Naive thymus-derived CD4-positive, alpha-beta T cell (primary cell): ENCODE measurements at regions not wholly inside any gene's neighbourhood (a gene's known extent, or its start where the extent isn't known, plus 50 kb on each side); places are given as distances from the start of the nearest gene placed in this dataset.
A peak's percentile ranks its signal among the peaks of the same experiment; 100 is the strongest.
"Not testable (repeated sequence)": the region's sequence is repeated elsewhere in the genome, so short reads cannot be mapped to it uniquely, and the experiment has no call there.

Source experiments
- ATAC-seq: fragments of 150-1000 bp; cut with Tn5 transposase; 2 replicates; pipeline ENCODE4 v1.10.0; 2021; ENCODE audit warnings: mild to moderate bottlenecking, moderate library complexity
- CTCF ChIA-PET: fragments of 350-600 bp; sonication (Branson Sonifier 250); formaldehyde crosslinking; loops from one replicate; lab custom pipeline; 2021; ENCODE audit warnings: antibody characterized with exemption; lab: Charles Lee
- POLR2A ChIA-PET: fragments of 350-600 bp; sonication (Branson Sonifier 250); formaldehyde crosslinking; loops from one replicate; lab custom pipeline; 2021; ENCODE audit warnings: antibody characterized with exemption, inconsistent platforms; lab: Charles Lee
- DNase-seq, 9 donors: peaks; one replicate each; pipeline versions ENCODE4 v3.0.0 to v3.0.0-alpha.2; 2020 to 2022; ENCODE audit warnings: mixed read lengths in 1 of 9
- H3K27ac ChIP-seq: one replicate; pipeline ENCODE4 v1.7.0; 2013; ENCODE audit warnings: mild to moderate bottlenecking, low read depth, low read length, moderate library complexity
- H3K27me3 ChIP-seq, 2 donors: one replicate each; pipeline ENCODE4 v1.7.0; 2013; ENCODE audit warnings: low read length in 2 of 2, mild to moderate bottlenecking in 2 of 2, moderate library complexity in 2 of 2; ENCODE audit not compliant: control insufficient read depth in 2 of 2, insufficient read depth in 2 of 2
- H3K36me3 ChIP-seq, 3 experiments: 1 replicate in 2 of 3; 2 replicates in 1 of 3; pipeline ENCODE4 v1.7.0; 2013; ENCODE audit warnings: low read length in 3 of 3, mild to moderate bottlenecking in 3 of 3, moderate library complexity in 1 of 3; ENCODE audit not compliant: insufficient read depth in 3 of 3, control insufficient read depth in 2 of 3
- H3K4me1 ChIP-seq, 2 donors: one replicate each; pipeline ENCODE4 v1.7.0; 2013; ENCODE audit warnings: low read length in 2 of 2, mild to moderate bottlenecking in 2 of 2, moderate library complexity in 1 of 2; ENCODE audit not compliant: control insufficient read depth in 2 of 2, insufficient read depth in 2 of 2
- H3K4me3 ChIP-seq: 2 replicates; pipeline ENCODE4 v1.7.0; 2013; ENCODE audit warnings: mild to moderate bottlenecking, low read length
- H3K9me3 ChIP-seq, 3 experiments: 1 replicate in 2 of 3; 2 replicates in 1 of 3; pipeline ENCODE4 v1.7.0; 2013; ENCODE audit warnings: low read length in 3 of 3; ENCODE audit not compliant: control insufficient read depth in 2 of 3
- H3K27ac Mint-ChIP-seq, 9 donors: one replicate each; pipeline ENCODE4 v1.8.0; 2020 to 2022; ENCODE audit warnings: mixed read lengths in 9 of 9, mild to moderate bottlenecking in 8 of 9, moderate library complexity in 5 of 9, inconsistent platforms in 2 of 9
- H3K27me3 Mint-ChIP-seq, 5 donors: one replicate each; pipeline ENCODE4 v1.8.0; 2021 to 2022; ENCODE audit warnings: mixed read lengths in 5 of 5, mild to moderate bottlenecking in 1 of 5
- H3K36me3 Mint-ChIP-seq, 5 donors: one replicate each; pipeline ENCODE4 v1.8.0; 2020 to 2022; ENCODE audit warnings: mixed read lengths in 5 of 5, mild to moderate bottlenecking in 3 of 5, inconsistent platforms in 1 of 5
- H3K4me1 Mint-ChIP-seq, 7 donors: one replicate each; pipeline ENCODE4 v1.8.0; 2020 to 2022; ENCODE audit warnings: mixed read lengths in 7 of 7, mild to moderate bottlenecking in 3 of 7, inconsistent platforms in 1 of 7
- H3K4me3 Mint-ChIP-seq, 10 donors: one replicate each; pipeline ENCODE4 v1.8.0; 2020 to 2022; ENCODE audit warnings: mild to moderate bottlenecking in 10 of 10, mixed read lengths in 10 of 10, moderate library complexity in 6 of 10, inconsistent platforms in 2 of 10
- H3K9me3 Mint-ChIP-seq, 11 donors: one replicate each; pipeline ENCODE4 v1.8.0; 2020 to 2022; ENCODE audit warnings: mixed read lengths in 11 of 11, mild to moderate bottlenecking in 4 of 11, inconsistent platforms in 1 of 11, moderate library complexity in 1 of 11
- intact Hi-C, 2 donors: fragments of 100-400 bp; cut with micrococcal nuclease; formaldehyde crosslinking; loops; one replicate each; pipeline ENCODE4 v1.15.1; 2023

GRCh38 chr3:70703305-70704102, 391.1 kb upstream of the MDFIC2 start:
- DNase-seq: no peak
- peaks cover 8 to 38% (median 34%) of the 10 kb centered on the region in 5 donors for H3K27me3 Mint-ChIP-seq
- intact Hi-C loops: no loop called here
- no peak overlapping the region for H3K4me3 ChIP-seq
- no peak overlapping the region for H3K4me3 Mint-ChIP-seq
- no peaks in the 10 kb centered on the region for H3K27me3 ChIP-seq
- ChIA-PET CTCF (no interaction called here), POLR2A (no interaction called here)
- H3K36me3 Mint-ChIP-seq: no peaks in the 10 kb centered on the region
- H3K4me1 Mint-ChIP-seq: peaks cover 0 to 12% (median 6%) of the 10 kb centered on the region in 7 donors
- H3K9me3 ChIP-seq: no peaks in the 10 kb centered on the region
- H3K27ac ChIP-seq: no peak overlapping the region
- peaks cover 0 to 2% (median 0%) of the 10 kb centered on the region in 11 donors for H3K9me3 Mint-ChIP-seq
- ATAC-seq: no peak
- no peaks in the 10 kb centered on the region for H3K36me3 ChIP-seq
- no peak overlapping the region for H3K27ac Mint-ChIP-seq
- no peaks in the 10 kb centered on the region for H3K4me1 ChIP-seq

- DNase-seq: no peak
- POLR2A ChIA-PET: no interaction called here
- CTCF ChIA-PET: no interaction called here
- no peaks in the 10 kb centered on the region for H3K4me1 ChIP-seq
- H3K27ac ChIP-seq: no peak overlapping the region
- no peak for ATAC-seq
- intact Hi-C loops: no loop called here
- Mint-ChIP-seq H3K27ac (peak overlapping the region in 1 of 9 donors; percentile 57), H3K27me3 (peaks cover 8 to 38% (median 34%) of the 10 kb centered on the region in 5 donors), H3K4me3 (no peak overlapping the region), H3K36me3 (no peaks in the 10 kb centered on the region), H3K9me3 (peaks cover 0 to 2% (median 0%) of the 10 kb centered on the region in 11 donors), H3K4me1 (peaks cover 0 to 12% (median 6%) of the 10 kb centered on the region in 7 donors)
- no peaks in the 10 kb centered on the region for H3K27me3 ChIP-seq
- no peaks in the 10 kb centered on the region for H3K36me3 ChIP-seq
- no peaks in the 10 kb centered on the region for H3K9me3 ChIP-seq
- H3K4me3 ChIP-seq: no peak overlapping the region
Measured at GRCh38 chr3:70702132-70702531, 389.7 kb upstream of the MDFIC2 start.

GRCh38 chr3:70684701-70685100, 372.3 kb upstream of the MDFIC2 start:
- CTCF ChIA-PET: no interaction called here
- H3K4me1 ChIP-seq: no peaks in the 10 kb centered on the region
- no peaks in the 10 kb centered on the region for H3K36me3 ChIP-seq
- POLR2A ChIA-PET: no interaction called here
- no peaks in the 10 kb centered on the region for H3K9me3 ChIP-seq
- no peak overlapping the region for H3K4me3 ChIP-seq
- H3K27ac Mint-ChIP-seq: no peak overlapping the region
- peaks cover 4 to 39% (median 25%) of the 10 kb centered on the region in 5 donors for H3K27me3 Mint-ChIP-seq
- no peaks in the 10 kb centered on the region for H3K36me3 Mint-ChIP-seq
- H3K9me3 Mint-ChIP-seq: peaks cover 0 to 11% (median 2%) of the 10 kb centered on the region in 11 donors
- DNase-seq (no peak), ATAC-seq (no peak)
- no peak overlapping the region for H3K4me3 Mint-ChIP-seq
- intact Hi-C loops: no loop called here
- no peaks in the 10 kb centered on the region for H3K27me3 ChIP-seq
- H3K4me1 Mint-ChIP-seq: no peaks in the 10 kb centered on the region
- no peak overlapping the region for H3K27ac ChIP-seq

- H3K27ac Mint-ChIP-seq, H3K4me3 ChIP-seq, H3K4me3 Mint-ChIP-seq, CTCF ChIA-PET, H3K27me3 ChIP-seq, H3K36me3 ChIP-seq, POLR2A ChIA-PET, intact Hi-C loops, H3K27ac ChIP-seq, H3K4me1 ChIP-seq, DNase-seq, ATAC-seq, H3K36me3 Mint-ChIP-seq, H3K9me3 ChIP-seq, H3K4me1 Mint-ChIP-seq: not testable (repeated sequence)
- Mint-ChIP-seq H3K9me3 (peaks cover 0 to 13% (median 4%) of the 10 kb centered on the region in 11 donors), H3K27me3 (peaks cover 0 to 30% (median 12%) of the 10 kb centered on the region in 5 donors)
Measured at GRCh38 chr3:70675810-70676209, 363.4 kb upstream of the MDFIC2 start.

GRCh38 chr3:70658513-70659310, 346.3 kb upstream of the MDFIC2 start:
- ChIA-PET CTCF (no interaction called here), POLR2A (no interaction called here)
- ATAC-seq (no peak), DNase-seq (no peak)
- Histone ChIP-seq H3K4me1 (no peaks in the 10 kb centered on the region), H3K27ac (no peak overlapping the region), H3K36me3 (no peaks in the 10 kb centered on the region), H3K27me3 (peaks cover 0 to under 1% of the 10 kb centered on the region in 2 donors), H3K9me3 (no peaks in the 10 kb centered on the region), H3K4me3 (no peak overlapping the region)
- no peak overlapping the region for H3K4me3 Mint-ChIP-seq
- intact Hi-C loops: no loop called here
- peaks cover 0 to 53% (median 42%) of the 10 kb centered on the region in 5 donors for H3K27me3 Mint-ChIP-seq
- H3K36me3 Mint-ChIP-seq: no peaks in the 10 kb centered on the region
- H3K9me3 Mint-ChIP-seq: peaks cover 0 to 18% (median 5%) of the 10 kb centered on the region in 11 donors
- H3K4me1 Mint-ChIP-seq: no peaks in the 10 kb centered on the region
- no peak overlapping the region for H3K27ac Mint-ChIP-seq

- no peaks in the 10 kb centered on the region for H3K36me3 ChIP-seq
- no peaks in the 10 kb centered on the region for H3K27me3 ChIP-seq
- no peaks in the 10 kb centered on the region for H3K9me3 ChIP-seq
- DNase-seq (no peak), ATAC-seq (no peak)
- POLR2A ChIA-PET: no interaction called here
- H3K4me1 ChIP-seq: no peaks in the 10 kb centered on the region
- peaks cover 0 to 16% (median 4%) of the 10 kb centered on the region in 11 donors for H3K9me3 Mint-ChIP-seq
- CTCF ChIA-PET: no interaction called here
- H3K4me3 ChIP-seq: no peak overlapping the region
- intact Hi-C loops: no loop called here
- H3K4me3 Mint-ChIP-seq: no peak overlapping the region
- peaks cover 0 to 53% (median 43%) of the 10 kb centered on the region in 5 donors for H3K27me3 Mint-ChIP-seq
- no peak overlapping the region for H3K27ac Mint-ChIP-seq
- no peak overlapping the region for H3K27ac ChIP-seq
- no peaks in the 10 kb centered on the region for H3K36me3 Mint-ChIP-seq
- no peaks in the 10 kb centered on the region for H3K4me1 Mint-ChIP-seq
Measured at GRCh38 chr3:70657454-70657853, 345.0 kb upstream of the MDFIC2 start.
